ENCODE measurements at regions not wholly inside any gene's neighbourhood (a gene's known extent, or its start where the extent isn't known, plus 50 kb on each side); places are given as distances from the start of the nearest gene placed in this dataset.

DNA sequence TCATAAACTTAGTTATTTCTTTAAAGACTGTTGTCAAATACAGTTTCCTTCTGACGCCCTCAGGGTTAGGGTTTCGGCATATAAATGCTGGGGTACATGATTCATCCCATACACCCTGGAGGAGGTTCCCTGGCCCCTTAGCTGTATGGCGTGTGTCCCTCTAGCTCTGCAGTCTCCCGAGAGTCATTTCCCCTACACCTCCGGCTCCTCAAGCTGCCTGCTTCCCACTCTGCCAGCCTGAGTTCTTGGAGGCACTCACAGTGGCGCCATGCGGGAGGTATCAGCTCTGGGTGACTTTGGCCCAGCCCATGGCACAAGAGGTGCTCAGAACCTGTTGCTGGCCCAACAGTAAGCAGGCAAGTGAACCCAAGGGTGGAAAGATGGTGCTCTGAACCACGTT is 70.2 kb upstream of the TRPM1 start:
- Histone ChIP-seq H3K4me3 (ENCODE audit: low read length) (no peak overlapping the region), H3K4me1 (ENCODE audit: low read length) (no peaks in the 10 kb centered on the region), H3K9me2 (replicated peaks; ENCODE audit: insufficient read depth, low read length) (no peaks in the 10 kb centered on the region), H3F3A (ENCODE audit: insufficient read depth, low read length) (no peaks in the 10 kb centered on the region), H3K9ac (ENCODE audit: low read length) (no peak overlapping the region), H3K27me3 (replicated peaks; ENCODE audit: insufficient read depth, low read length) (no peaks in the 10 kb centered on the region), H2AFZ (ENCODE audit: low read length) (no peak overlapping the region), H3K36me3 (replicated peaks; ENCODE audit: insufficient read depth, low read length) (no peaks in the 10 kb centered on the region), H3K79me2 (ENCODE audit: low read length) (no peaks in the 10 kb centered on the region), H4K20me1 (ENCODE audit: insufficient read depth, low read length) (no peaks in the 10 kb centered on the region), H3K4me2 (ENCODE audit: low read depth, low read length) (no peak overlapping the region), H3K27ac (ENCODE audit: low read length) (no peak overlapping the region), H3K9me3 (replicated peaks; ENCODE audit: insufficient read depth, low read length) (no peaks in the 10 kb centered on the region)
- DNase-seq, result no peak
- TF ChIP-seq EZH2phosphoT487 (IDR thresholded peaks at IDR 0.05; ENCODE audit: low read length), result no peak

DNA sequence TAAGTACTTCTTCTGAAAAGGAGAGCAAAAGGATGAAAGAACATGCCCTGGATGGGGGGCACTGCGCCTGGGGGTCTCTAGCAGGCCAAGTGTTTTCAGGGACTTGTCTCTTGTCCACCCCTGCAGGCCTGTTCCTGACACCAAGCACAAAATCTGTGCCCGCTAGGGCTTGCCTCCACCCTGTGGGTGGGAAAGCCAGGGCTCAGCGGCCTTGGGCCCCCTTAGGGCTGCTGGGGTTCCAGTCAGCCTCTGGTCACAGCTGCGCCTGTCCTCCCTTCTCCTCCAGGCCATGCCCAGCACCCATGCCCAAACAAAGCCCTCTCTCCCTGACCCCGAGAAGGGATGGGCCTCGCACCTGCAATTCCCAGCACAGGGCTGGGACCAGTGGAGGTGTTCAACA is 71.1 kb upstream of the TRPM1 start:
- H3K9me3 ChIP-seq (replicated peaks; ENCODE audit: insufficient read depth, low read length), result no peaks in the 10 kb centered on the region
- no peaks in the 10 kb centered on the region for H3K9me2 ChIP-seq (replicated peaks; ENCODE audit: insufficient read depth, low read length)
- no peaks in the 10 kb centered on the region for H3K4me1 ChIP-seq (ENCODE audit: low read length)
- no peak for DNase-seq
- no peaks in the 10 kb centered on the region for H3K36me3 ChIP-seq (replicated peaks; ENCODE audit: insufficient read depth, low read length)
- H2AFZ ChIP-seq (ENCODE audit: low read length), result no peak overlapping the region
- H3K79me2 ChIP-seq (ENCODE audit: low read length), result no peaks in the 10 kb centered on the region
- no peaks in the 10 kb centered on the region for H4K20me1 ChIP-seq (ENCODE audit: insufficient read depth, low read length)
- no peaks in the 10 kb centered on the region for H3F3A ChIP-seq (ENCODE audit: insufficient read depth, low read length)
- no peak overlapping the region for H3K9ac ChIP-seq (ENCODE audit: low read length)
- no peaks in the 10 kb centered on the region for H3K27me3 ChIP-seq (replicated peaks; ENCODE audit: insufficient read depth, low read length)
- H3K27ac ChIP-seq (ENCODE audit: low read length), result no peak overlapping the region
- H3K4me3 ChIP-seq (ENCODE audit: low read length), result no peak overlapping the region
- H3K4me2 ChIP-seq (ENCODE audit: low read depth, low read length), result no peak overlapping the region
- TF ChIP-seq EZH2 (optimal IDR thresholded peaks at IDR 0.05; ENCODE audit: low read depth, low read length) (no peak), EZH2phosphoT487 (IDR thresholded peaks at IDR 0.05; ENCODE audit: low read length) (no peak)
- TF ChIP-seq, protein P1, sequence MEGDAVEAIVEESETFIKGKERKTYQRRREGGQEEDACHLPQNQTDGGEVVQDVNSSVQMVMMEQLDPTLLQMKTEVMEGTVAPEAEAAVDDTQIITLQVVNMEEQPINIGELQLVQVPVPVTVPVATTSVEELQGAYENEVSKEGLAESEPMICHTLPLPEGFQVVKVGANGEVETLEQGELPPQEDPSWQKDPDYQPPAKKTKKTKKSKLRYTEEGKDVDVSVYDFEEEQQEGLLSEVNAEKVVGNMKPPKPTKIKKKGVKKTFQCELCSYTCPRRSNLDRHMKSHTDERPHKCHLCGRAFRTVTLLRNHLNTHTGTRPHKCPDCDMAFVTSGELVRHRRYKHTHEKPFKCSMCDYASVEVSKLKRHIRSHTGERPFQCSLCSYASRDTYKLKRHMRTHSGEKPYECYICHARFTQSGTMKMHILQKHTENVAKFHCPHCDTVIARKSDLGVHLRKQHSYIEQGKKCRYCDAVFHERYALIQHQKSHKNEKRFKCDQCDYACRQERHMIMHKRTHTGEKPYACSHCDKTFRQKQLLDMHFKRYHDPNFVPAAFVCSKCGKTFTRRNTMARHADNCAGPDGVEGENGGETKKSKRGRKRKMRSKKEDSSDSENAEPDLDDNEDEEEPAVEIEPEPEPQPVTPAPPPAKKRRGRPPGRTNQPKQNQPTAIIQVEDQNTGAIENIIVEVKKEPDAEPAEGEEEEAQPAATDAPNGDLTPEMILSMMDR (IDR thresholded peaks at IDR 0.05; ENCODE audit: low read length), result no peak

DNA sequence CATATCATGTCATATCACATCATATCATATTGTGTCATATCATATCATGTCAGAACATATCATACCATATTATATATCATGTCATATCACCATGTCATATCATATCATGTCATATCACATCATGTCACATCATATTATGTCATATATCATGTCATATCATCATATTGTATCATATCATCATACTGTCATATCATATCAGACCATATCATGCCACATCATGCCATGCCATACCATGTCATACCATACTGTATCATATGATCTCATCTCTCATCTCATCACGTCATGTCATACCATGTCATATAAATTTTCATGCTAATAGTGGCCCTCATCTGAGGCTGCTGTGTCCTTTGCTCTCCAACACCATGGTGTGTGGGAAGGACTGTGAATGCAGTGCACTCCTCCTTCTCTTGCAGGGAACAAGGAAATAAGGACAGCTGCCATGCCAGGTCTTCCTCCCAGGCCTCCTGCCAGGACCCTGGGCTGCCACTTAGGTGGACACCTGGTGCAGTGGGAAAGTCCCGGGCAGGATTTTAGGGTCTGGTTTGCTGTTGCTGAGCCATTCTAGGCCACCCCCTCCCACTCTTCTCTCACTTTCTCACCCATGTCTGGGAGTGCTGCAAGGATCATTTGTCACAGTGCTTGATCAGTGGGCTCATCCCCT is 72.4 kb upstream of the TRPM1 start:
- Histone ChIP-seq H3K9me2 (replicated peaks; ENCODE audit: insufficient read depth, low read length) (no peaks in the 10 kb centered on the region), H3K9me3 (replicated peaks; ENCODE audit: insufficient read depth, low read length) (no peaks in the 10 kb centered on the region), H3K4me1 (ENCODE audit: low read length) (no peaks in the 10 kb centered on the region), H3K27ac (ENCODE audit: low read length) (no peak overlapping the region), H3K4me3 (ENCODE audit: low read length) (no peak overlapping the region), H3K4me2 (ENCODE audit: low read depth, low read length) (no peak overlapping the region), H3K27me3 (replicated peaks; ENCODE audit: insufficient read depth, low read length) (no peaks in the 10 kb centered on the region), H4K20me1 (ENCODE audit: insufficient read depth, low read length) (no peaks in the 10 kb centered on the region), H3K79me2 (ENCODE audit: low read length) (no peaks in the 10 kb centered on the region), H3K36me3 (replicated peaks; ENCODE audit: insufficient read depth, low read length) (no peaks in the 10 kb centered on the region), H2AFZ (ENCODE audit: low read length) (no peak overlapping the region), H3F3A (ENCODE audit: insufficient read depth, low read length) (no peaks in the 10 kb centered on the region), H3K9ac (ENCODE audit: low read length) (no peak overlapping the region)
- no peak for DNase-seq
- TF ChIP-seq, protein P1 (IDR thresholded peaks at IDR 0.05; ENCODE audit: low read length), result no peak
- TF ChIP-seq EZH2phosphoT487 (IDR thresholded peaks at IDR 0.05; ENCODE audit: low read length), result no peak
- TF ChIP-seq EZH2 (optimal IDR thresholded peaks at IDR 0.05; ENCODE audit: low read depth, low read length), result no peak

- Histone ChIP-seq H3K79me2 (ENCODE audit: low read length) (no peaks in the 10 kb centered on the region), H3K27ac (ENCODE audit: low read length) (no peak overlapping the region), H3K9ac (ENCODE audit: low read length) (no peak overlapping the region), H3K27me3 (replicated peaks; ENCODE audit: insufficient read depth, low read length) (no peaks in the 10 kb centered on the region), H3K4me3 (ENCODE audit: low read length) (no peak overlapping the region), H4K20me1 (ENCODE audit: insufficient read depth, low read length) (no peaks in the 10 kb centered on the region), H3K9me2 (replicated peaks; ENCODE audit: insufficient read depth, low read length) (no peaks in the 10 kb centered on the region), H3K36me3 (replicated peaks; ENCODE audit: insufficient read depth, low read length) (no peaks in the 10 kb centered on the region), H2AFZ (ENCODE audit: low read length) (no peak overlapping the region), H3K4me1 (ENCODE audit: low read length) (no peaks in the 10 kb centered on the region), H3K4me2 (ENCODE audit: low read depth, low read length) (no peak overlapping the region), H3F3A (ENCODE audit: insufficient read depth, low read length) (no peaks in the 10 kb centered on the region), H3K9me3 (replicated peaks; ENCODE audit: insufficient read depth, low read length) (no peaks in the 10 kb centered on the region)
- no peak for TF ChIP-seq EZH2 (optimal IDR thresholded peaks at IDR 0.05; ENCODE audit: low read depth, low read length)
- TF ChIP-seq EZH2phosphoT487 (IDR thresholded peaks at IDR 0.05; ENCODE audit: low read length), result no peak
- TF ChIP-seq, protein P1 (IDR thresholded peaks at IDR 0.05; ENCODE audit: low read length), result no peak
- DNase-seq, result no peak
These were observed 74.0 kb upstream of the TRPM1 start for GRCh38 chr15:31175484-31175883.

Measured in MM.1S (cell line).